ENCODE measurements at regions not wholly inside any gene's neighbourhood (a gene's known extent, or its start where the extent isn't known, plus 50 kb on each side); places are given as distances from the start of the nearest gene placed in this dataset.

GRCh38 chr1:115893545-115893944, 52.6 kb upstream of the NHLH2 start:
- Mint-ChIP-seq H3K27me3 (no peaks in the 10 kb centered on the region), H3K27ac (no peak overlapping the region), H3K4me1 (no peaks in the 10 kb centered on the region), H3K36me3 (no peaks in the 10 kb centered on the region), H3K4me3 (no peak overlapping the region), H3K9me3 (no peaks in the 10 kb centered on the region)
- ATAC-seq, result no peak

GRCh38 chr1:115898020-115898419, 57.1 kb upstream of the NHLH2 start:
- Mint-ChIP-seq H3K27me3 (no peaks in the 10 kb centered on the region), H3K4me3 (no peak overlapping the region)

DNA sequence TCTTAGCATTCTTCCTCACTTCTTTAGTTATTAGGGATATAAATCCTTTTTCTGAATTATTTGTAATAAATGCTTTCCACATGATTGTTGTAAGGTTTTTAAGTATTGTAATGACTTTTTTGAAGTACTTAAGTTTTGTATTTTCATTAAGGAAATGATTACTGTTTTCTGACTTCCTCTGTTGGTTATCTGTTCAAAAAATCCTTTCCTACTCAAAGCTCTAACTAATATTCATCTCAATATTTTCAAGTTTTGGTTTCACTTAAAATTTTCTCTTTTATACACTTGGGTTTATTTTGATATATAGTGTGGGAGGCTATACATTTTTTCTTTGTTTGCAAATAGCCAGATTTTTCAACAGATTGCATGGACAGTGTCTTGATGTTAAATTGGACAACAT, 59.9 kb upstream of the NHLH2 start:
- no peak overlapping the region for H3K4me3 Mint-ChIP-seq
- H3K4me1 Mint-ChIP-seq, result no peaks in the 10 kb centered on the region
- no peak for ATAC-seq
- H3K36me3 Mint-ChIP-seq, result no peaks in the 10 kb centered on the region
- no peak overlapping the region for H3K27ac Mint-ChIP-seq
- H3K9me3 Mint-ChIP-seq, result no peaks in the 10 kb centered on the region
- peaks cover 22% of the 10 kb centered on the region for H3K27me3 Mint-ChIP-seq

More at GRCh38 chr1:115898020-115898419, 57.1 kb upstream of the NHLH2 start:
- no peak for ATAC-seq
- Mint-ChIP-seq H3K27ac (no peak overlapping the region), H3K36me3 (no peaks in the 10 kb centered on the region), H3K9me3 (no peaks in the 10 kb centered on the region), H3K4me1 (no peaks in the 10 kb centered on the region)

DNA sequence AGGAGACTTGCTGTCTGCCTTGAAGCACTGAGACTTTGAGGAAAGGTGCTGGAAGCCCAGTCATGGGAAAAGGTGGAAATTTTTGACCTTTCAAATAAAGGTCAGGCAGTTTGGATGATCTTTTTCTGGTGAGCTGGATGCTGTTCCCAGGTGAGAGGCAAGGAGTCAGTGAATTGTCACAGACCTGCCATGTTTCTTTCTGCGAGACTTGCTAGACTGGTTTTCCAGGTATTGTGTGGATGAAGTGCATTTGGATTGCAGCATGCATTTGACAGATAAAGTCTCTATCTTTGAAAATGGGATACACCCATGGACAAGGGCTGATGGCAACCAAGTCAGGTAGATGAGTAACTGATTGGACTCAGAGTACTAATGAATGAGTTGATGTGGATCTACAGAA, 65.7 kb upstream of the NHLH2 start:
- Mint-ChIP-seq H3K4me3 (no peak overlapping the region), H3K4me1 (no peaks in the 10 kb centered on the region), H3K9me3 (no peaks in the 10 kb centered on the region), H3K27ac (no peak overlapping the region), H3K27me3 (peaks cover 54% of the 10 kb centered on the region), H3K36me3 (no peaks in the 10 kb centered on the region)
- no peak for ATAC-seq

GRCh38 chr1:115907092-115907491, 66.2 kb upstream of the NHLH2 start:
- Mint-ChIP-seq H3K27me3 (peaks cover 54% of the 10 kb centered on the region), H3K4me1 (no peaks in the 10 kb centered on the region), H3K36me3 (no peaks in the 10 kb centered on the region), H3K27ac (no peak overlapping the region), H3K9me3 (no peaks in the 10 kb centered on the region), H3K4me3 (no peak overlapping the region)
- no peak for ATAC-seq

- H3K4me3 Mint-ChIP-seq, result no peak overlapping the region
- ATAC-seq, result no peak
- no peaks in the 10 kb centered on the region for H3K9me3 Mint-ChIP-seq
- peaks cover 51% of the 10 kb centered on the region for H3K27me3 Mint-ChIP-seq
- no peak overlapping the region for H3K27ac Mint-ChIP-seq
- H3K4me1 Mint-ChIP-seq, result no peaks in the 10 kb centered on the region
- no peaks in the 10 kb centered on the region for H3K36me3 Mint-ChIP-seq
Measured at GRCh38 chr1:115908565-115909274, 67.6 kb upstream of the SLC22A15 start.

- H3K4me1 Mint-ChIP-seq, result no peaks in the 10 kb centered on the region
- no peaks in the 10 kb centered on the region for H3K9me3 Mint-ChIP-seq
- no peak overlapping the region for H3K4me3 Mint-ChIP-seq
- no peak overlapping the region for H3K27ac Mint-ChIP-seq
- H3K27me3 Mint-ChIP-seq, result peaks cover 39% of the 10 kb centered on the region
- no peaks in the 10 kb centered on the region for H3K36me3 Mint-ChIP-seq
- ATAC-seq, result no peak
Measured at GRCh38 chr1:115910231-115910630, 66.1 kb upstream of the SLC22A15 start.

DNA sequence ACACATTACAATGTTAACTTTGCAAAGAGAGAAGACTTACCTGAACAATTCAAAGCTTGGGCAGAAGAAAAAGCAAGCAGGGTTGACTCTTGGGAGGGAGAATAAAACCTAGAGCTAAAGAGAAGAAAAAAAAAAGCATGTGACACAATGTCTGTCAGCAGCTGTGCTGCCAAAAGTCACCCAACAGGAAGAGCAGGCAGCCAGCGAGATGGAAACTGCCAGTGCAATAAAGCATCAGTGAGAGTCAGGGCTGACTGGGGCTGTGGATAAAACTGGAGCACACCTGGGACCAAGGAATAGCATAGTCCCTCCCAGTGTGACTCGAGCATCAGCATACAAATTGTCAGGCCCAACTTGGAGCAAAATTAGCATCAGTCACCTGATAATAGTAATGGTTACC, 65.0 kb upstream of the SLC22A15 start:
- ATAC-seq, result no peak
- Mint-ChIP-seq H3K27ac (no peak overlapping the region), H3K36me3 (no peaks in the 10 kb centered on the region), H3K9me3 (no peaks in the 10 kb centered on the region), H3K4me1 (no peaks in the 10 kb centered on the region), H3K27me3 (peaks cover 28% of the 10 kb centered on the region), H3K4me3 (no peak overlapping the region)

DNA sequence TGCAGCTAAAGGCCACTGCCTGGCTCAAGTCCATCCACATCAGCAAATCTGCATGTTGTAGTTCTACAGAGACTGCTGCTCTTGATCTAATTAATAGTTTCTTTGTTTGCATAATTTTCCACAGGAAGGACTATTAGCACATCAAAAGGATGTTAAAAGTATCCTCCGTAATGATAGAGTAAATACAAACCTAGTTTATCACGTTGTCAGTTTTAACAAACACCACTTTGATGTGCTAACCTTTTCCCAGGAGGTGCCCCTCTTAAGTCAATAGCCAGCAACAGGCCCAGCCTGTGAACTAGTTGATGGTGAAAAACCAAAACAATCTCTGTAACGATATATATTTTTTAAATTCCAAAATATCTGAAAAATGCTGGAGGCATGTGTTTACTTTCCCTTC, 64.2 kb upstream of the SLC22A15 start:
- Mint-ChIP-seq H3K4me1 (no peaks in the 10 kb centered on the region), H3K27ac (no peak overlapping the region), H3K4me3 (no peak overlapping the region), H3K36me3 (no peaks in the 10 kb centered on the region), H3K27me3 (peaks cover 22% of the 10 kb centered on the region), H3K9me3 (no peaks in the 10 kb centered on the region)
- ATAC-seq, result no peak

- Mint-ChIP-seq H3K4me1 (peaks cover 23% of the 10 kb centered on the region), H3K27ac (no peak overlapping the region), H3K4me3 (no peak overlapping the region), H3K27me3 (no peaks in the 10 kb centered on the region), H3K36me3 (no peaks in the 10 kb centered on the region), H3K9me3 (no peaks in the 10 kb centered on the region)
- ATAC-seq, result no peak
Measured at GRCh38 chr1:115922801-115923200, 53.5 kb upstream of the SLC22A15 start.

DNA sequence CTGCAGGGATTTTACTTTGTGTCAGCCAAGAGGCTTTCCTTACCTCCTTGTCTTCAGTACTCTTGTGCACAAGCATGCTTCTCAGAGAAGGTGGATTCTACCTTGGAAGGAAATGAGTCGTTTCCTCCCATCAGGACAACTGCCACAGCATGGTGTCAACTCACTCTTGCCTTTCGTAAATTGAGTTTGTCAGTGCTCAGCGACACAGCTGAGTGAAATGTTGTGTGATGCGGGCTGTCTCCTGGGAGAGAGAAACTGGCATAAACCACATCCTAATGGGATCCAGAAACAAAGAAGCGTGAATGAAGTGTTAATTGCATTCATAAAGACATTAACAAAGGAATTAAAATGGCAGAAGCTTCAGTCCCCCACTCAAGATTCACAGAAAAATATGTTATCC, 51.5 kb upstream of the SLC22A15 start:
- no peak for ATAC-seq
- no peak overlapping the region for H3K4me3 Mint-ChIP-seq

GRCh38 chr1:115925467-115925866, 50.8 kb upstream of the SLC22A15 start:
- no peak for ATAC-seq
- no peaks in the 10 kb centered on the region for H3K9me3 Mint-ChIP-seq
- H3K4me3 Mint-ChIP-seq, result no peak overlapping the region
- peaks cover 23% of the 10 kb centered on the region for H3K4me1 Mint-ChIP-seq
- no peak overlapping the region for H3K27ac Mint-ChIP-seq
- no peaks in the 10 kb centered on the region for H3K36me3 Mint-ChIP-seq
- no peaks in the 10 kb centered on the region for H3K27me3 Mint-ChIP-seq

More for the DNA sequence above, 51.5 kb upstream of the SLC22A15 start:
- Mint-ChIP-seq H3K36me3 (no peaks in the 10 kb centered on the region), H3K4me1 (peaks cover 23% of the 10 kb centered on the region), H3K27me3 (no peaks in the 10 kb centered on the region), H3K9me3 (no peaks in the 10 kb centered on the region), H3K27ac (no peak overlapping the region)
